Type B pancreatic cell (in vitro differentiated cells): ENCODE measurements at regions not wholly inside any gene's neighbourhood (a gene's known extent, or its start where the extent isn't known, plus 50 kb on each side); places are given as distances from the start of the nearest gene placed in this dataset.

Experiments
- DNase-seq: peaks from one replicate; pipeline ENCODE4 v3.0.0; 2021; ENCODE audit warnings: mixed read lengths; ENCODE audit not compliant: unreplicated experiment; ENCODE audit errors: extremely low spot score
- H3K27ac Mint-ChIP-seq: 2 replicates; pipeline ENCODE4 v1.8.0; 2021; ENCODE audit warnings: mild to moderate bottlenecking, mixed read lengths
- H3K27me3 Mint-ChIP-seq: 2 replicates; pipeline ENCODE4 v1.8.0; 2021; ENCODE audit warnings: mixed read lengths
- H3K36me3 Mint-ChIP-seq: 2 replicates; pipeline ENCODE4 v1.8.0; 2021; ENCODE audit warnings: mixed read lengths
- H3K4me1 Mint-ChIP-seq: one replicate; pipeline ENCODE4 v1.8.0; 2021; ENCODE audit warnings: mixed read lengths; ENCODE audit not compliant: unreplicated experiment
- H3K4me3 Mint-ChIP-seq: 2 replicates; pipeline ENCODE4 v1.8.0; 2021; ENCODE audit warnings: mild to moderate bottlenecking, mixed read lengths
- H3K9me3 Mint-ChIP-seq: 2 replicates; pipeline ENCODE4 v1.8.0; 2021; ENCODE audit warnings: mixed read lengths
- CTCF ChIP-seq: fragments of 200-600 bp; sonication (generic); conservative IDR thresholded peaks from 2 replicates; pipeline ENCODE4 v1.5.0; 2021; ENCODE audit warnings: antibody characterized with exemption, mild to moderate bottlenecking

DNA sequence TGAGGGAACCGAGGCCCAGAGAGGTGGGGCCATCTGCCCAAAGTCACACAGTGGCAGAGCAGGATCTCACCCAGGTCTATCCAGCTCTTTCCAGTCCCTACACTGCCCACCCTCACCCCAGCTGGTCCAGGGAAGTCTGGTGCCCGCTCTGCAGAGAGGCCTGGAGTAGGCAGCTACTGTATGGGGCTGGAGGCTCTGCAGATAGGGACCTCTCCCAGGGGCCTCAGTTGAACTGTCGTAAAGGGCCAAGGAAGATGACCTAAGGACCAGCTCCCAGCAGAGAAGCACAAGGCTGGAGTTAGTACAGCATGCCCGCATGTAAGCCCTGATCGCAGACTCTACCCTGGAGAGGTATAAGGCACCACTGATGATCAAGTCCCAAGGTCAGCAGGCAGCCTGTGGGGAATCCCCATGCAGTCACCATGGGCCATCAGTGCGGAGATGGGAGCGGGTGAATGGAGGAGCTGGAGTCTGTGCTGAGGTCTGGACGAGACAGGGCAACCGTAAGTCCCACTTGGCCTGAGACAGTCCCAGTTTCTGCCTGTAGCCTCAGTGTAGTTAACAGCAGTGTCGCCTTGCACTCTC lies 320.2 kb downstream of the MATN1 start:
- Mint-ChIP-seq H3K36me3 (no peaks in the 10 kb centered on the region), H3K27me3 (peaks cover 39% of the 10 kb centered on the region), H3K27ac (no peak overlapping the region), H3K4me3 (no peak overlapping the region), H3K9me3 (no peaks in the 10 kb centered on the region), H3K4me1 (peaks cover 16% of the 10 kb centered on the region)
- no peak for TF ChIP-seq CTCF
- no peak for DNase-seq

DNA sequence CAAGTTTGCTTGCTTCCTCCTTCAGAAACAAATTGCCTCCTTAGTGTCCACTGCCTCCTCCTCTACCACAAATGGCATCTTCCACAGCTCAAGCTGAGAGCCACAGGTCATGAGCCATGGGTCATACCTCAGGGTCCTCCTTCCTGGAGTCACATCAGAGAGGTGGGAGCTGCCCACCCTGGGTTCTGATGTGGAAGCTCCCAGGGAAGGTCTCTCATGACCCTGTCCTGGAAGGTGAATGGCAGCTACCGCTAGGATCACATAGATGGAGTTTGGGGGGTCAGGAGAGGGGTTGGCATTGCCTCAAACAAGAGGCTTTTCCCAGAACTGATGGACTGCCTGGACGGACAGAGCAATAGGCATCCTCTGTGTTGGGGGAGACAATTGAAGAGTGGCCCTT lies 321.4 kb downstream of the MATN1 start:
- no peak for TF ChIP-seq CTCF
- DNase-seq, result no peak
- Mint-ChIP-seq H3K9me3 (no peaks in the 10 kb centered on the region), H3K27me3 (peaks cover 29% of the 10 kb centered on the region), H3K4me1 (peaks cover 14% of the 10 kb centered on the region), H3K27ac (no peak overlapping the region), H3K36me3 (no peaks in the 10 kb centered on the region), H3K4me3 (no peak overlapping the region)

DNA sequence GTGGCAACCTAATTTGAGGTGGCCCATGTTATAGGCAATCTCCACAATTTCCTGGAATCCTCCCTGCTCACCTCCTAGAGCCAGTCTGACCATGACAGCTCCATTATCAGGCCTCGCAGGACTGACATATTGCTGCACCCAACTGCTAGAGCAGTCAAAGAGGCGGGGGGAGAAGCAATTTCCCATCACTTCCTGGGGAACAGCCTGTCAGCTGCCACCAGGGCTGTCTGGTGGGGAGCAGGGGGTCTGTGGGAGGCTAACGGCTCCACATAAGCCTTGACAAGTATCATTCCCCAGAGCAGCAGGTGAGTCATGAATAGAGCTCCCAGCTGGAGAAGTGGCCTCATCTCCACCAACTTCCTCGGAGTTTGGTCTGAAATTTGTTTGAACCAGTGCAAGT lies 322.9 kb downstream of the MATN1 start:
- H3K9me3 Mint-ChIP-seq, result peaks cover 3% of the 10 kb centered on the region
- H3K36me3 Mint-ChIP-seq, result no peaks in the 10 kb centered on the region
- H3K27ac Mint-ChIP-seq, result no peak overlapping the region
- TF ChIP-seq CTCF, result no peak
- peaks cover 18% of the 10 kb centered on the region for H3K4me1 Mint-ChIP-seq
- no peak overlapping the region for H3K4me3 Mint-ChIP-seq
- peaks cover 20% of the 10 kb centered on the region for H3K27me3 Mint-ChIP-seq
- DNase-seq, result no peak

DNA sequence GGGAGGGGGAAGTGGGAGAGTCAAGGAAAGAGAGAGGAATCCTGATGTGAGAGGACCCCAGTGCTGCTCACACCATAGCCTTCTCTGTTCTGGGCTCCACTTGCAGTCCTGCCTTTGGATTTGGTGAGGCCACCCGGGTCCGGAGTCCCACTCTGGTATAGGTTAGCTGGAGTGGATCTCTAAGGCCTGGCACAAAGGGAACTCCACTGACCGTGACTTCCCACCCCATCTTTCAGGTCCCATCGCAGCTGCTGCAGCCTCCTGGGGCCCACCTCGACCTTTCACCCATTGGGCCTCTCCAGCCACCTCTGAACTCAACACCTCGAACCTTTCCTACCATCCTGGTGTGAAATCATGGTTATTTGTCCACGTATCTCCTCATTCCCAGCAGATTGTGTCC lies 324.4 kb downstream of the MATN1 start:
- DNase-seq, result no peak
- peaks cover 18% of the 10 kb centered on the region for H3K4me1 Mint-ChIP-seq
- peaks cover 8% of the 10 kb centered on the region for H3K9me3 Mint-ChIP-seq
- no peak overlapping the region for H3K4me3 Mint-ChIP-seq
- no peak for TF ChIP-seq CTCF
- H3K27ac Mint-ChIP-seq, result no peak overlapping the region
- no peaks in the 10 kb centered on the region for H3K36me3 Mint-ChIP-seq
- H3K27me3 Mint-ChIP-seq, result peaks cover 17% of the 10 kb centered on the region

- TF ChIP-seq CTCF, result no peak
- peaks cover 8% of the 10 kb centered on the region for H3K9me3 Mint-ChIP-seq
- peaks cover 12% of the 10 kb centered on the region for H3K4me1 Mint-ChIP-seq
- H3K36me3 Mint-ChIP-seq, result no peaks in the 10 kb centered on the region
- no peak overlapping the region for H3K27ac Mint-ChIP-seq
- peaks cover 11% of the 10 kb centered on the region for H3K27me3 Mint-ChIP-seq
- no peak for DNase-seq
- no peak overlapping the region for H3K4me3 Mint-ChIP-seq
These were observed 325.8 kb downstream of the MATN1 start for GRCh38 chr1:30397576-30397975.

- peaks cover 6% of the 10 kb centered on the region for H3K27me3 Mint-ChIP-seq
- no peak overlapping the region for H3K4me3 Mint-ChIP-seq
- H3K36me3 Mint-ChIP-seq, result no peaks in the 10 kb centered on the region
- peaks cover 12% of the 10 kb centered on the region for H3K4me1 Mint-ChIP-seq
- peaks cover 8% of the 10 kb centered on the region for H3K9me3 Mint-ChIP-seq
- no peak for TF ChIP-seq CTCF
- H3K27ac Mint-ChIP-seq, result no peak overlapping the region
- DNase-seq, result no peak
These were observed 327.8 kb downstream of the MATN1 start for GRCh38 chr1:30395631-30396030.
